Stimulated activated naive CD8-positive, alpha-beta T cell treated with anti-CD3 and anti-CD28 coated beads, Interleukin-15, Interleukin-2, amounts not matched to agents 100 U/mL and 50 U/mL, for 24 hours (primary cell): ENCODE measurements at regions not wholly inside any gene's neighbourhood (a gene's known extent, or its start where the extent isn't known, plus 50 kb on each side); places are given as distances from the start of the nearest gene placed in this dataset.

Source experiments
- ATAC-seq: fragments of 150-1000 bp; cut with Tn5 transposase; one replicate; pipeline ENCODE4 v1.10.0; 2021
- DNase-seq: peaks from one replicate; pipeline ENCODE4 v3.0.0; 2021

- no peak for DNase-seq
- no peak for ATAC-seq
Measured at GRCh38 chr14:22699801-22700564, 55.8 kb upstream of the OR6J1 start.

- ATAC-seq (no peak), DNase-seq (no peak)
Measured at GRCh38 chr14:22713631-22713950, 52.9 kb upstream of the OXA1L start.

GRCh38 chr14:22715186-22715812, 51.2 kb upstream of the OXA1L start:
- DNase-seq (no peak), ATAC-seq (peak; percentile 19)

GRCh38 chr14:22715890-22716289, 50.6 kb upstream of the OXA1L start:
- DNase-seq (no peak), ATAC-seq (no peak)
